GM21515 (cell line): ENCODE measurements at regions not wholly inside any gene's neighbourhood (a gene's known extent, or its start where the extent isn't known, plus 50 kb on each side); places are given as distances from the start of the nearest gene placed in this dataset.
"Not testable (repeated sequence)": the region's sequence is repeated elsewhere in the genome, so short reads cannot be mapped to it uniquely, and the experiment has no call there.

Experiments used
- ATAC-seq: cut with Tn5 transposase; IDR thresholded peaks from one replicate; pipeline ENCODE4 v1.9.1; 2021; ENCODE audit not compliant: unreplicated experiment

DNA sequence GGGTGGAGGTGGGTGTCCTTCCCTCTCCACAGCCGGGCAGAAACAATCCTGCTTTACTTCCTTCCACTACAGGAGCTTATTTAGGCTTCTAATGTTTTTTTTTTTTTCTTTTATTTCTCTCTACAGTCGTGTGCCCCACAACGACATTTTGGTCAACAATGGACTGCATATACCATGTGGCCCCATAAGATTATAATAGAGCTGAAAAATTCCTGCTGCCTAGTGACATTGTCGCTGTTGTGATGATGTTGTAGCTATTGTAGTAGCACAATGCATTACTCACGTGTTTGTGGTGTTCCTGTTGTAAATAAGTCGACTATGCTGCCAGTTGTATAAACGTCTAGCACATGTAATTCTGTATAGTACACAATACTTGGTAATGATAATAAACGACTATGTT, 153.7 kb downstream of the IL20RB start:
- no peak for ATAC-seq

DNA sequence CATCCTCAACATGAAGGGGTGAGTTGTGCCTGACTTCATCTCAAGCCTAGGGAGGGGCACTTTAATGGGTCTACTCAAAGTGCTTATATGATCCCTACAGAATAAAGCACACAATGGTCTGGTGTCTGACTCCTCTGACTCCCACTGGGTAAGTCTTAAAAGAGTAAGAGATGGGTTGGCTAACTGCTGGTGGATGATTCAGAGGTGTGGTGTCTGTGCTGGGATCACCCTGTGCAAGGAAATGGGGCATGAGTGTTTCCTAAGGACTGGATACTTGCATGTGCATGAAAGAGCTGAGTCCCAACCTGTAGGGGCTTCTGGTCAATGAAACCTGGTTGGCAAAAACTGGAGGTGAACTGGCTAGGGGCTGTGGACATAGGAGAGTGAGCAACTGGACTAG, 158.8 kb downstream of the IL20RB start:
- no peak for ATAC-seq

DNA sequence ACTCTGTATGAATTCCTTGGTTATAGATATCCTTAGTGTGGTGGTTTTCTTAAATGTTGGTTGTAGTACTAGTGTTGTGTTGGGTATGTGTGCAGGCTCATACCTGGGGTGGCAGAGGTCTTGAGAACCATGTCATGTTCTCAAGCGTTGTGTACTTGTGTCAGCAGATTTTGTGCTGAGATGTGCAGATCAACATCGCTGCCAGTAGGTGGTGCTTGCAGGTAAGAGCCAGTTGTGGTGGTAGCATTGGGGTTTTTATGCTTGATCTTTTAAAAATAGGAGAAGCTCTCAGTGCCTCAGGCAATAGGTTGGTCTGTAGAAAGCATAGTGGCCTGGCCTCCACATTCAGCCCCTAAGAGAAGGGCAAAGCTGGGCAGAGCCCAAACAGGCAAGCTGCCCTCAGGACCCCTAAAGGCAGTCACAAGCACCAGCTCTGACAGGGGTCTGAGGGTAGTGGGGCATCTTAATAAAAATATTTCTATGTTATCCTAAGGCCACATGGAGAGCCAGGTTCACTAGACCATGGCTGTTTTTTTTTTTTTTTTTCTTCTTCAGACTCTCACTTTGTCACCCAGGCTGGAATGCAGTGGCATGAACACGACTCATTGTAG, 164.0 kb downstream of the IL20RB start:
- peak; percentile 80 for ATAC-seq

DNA sequence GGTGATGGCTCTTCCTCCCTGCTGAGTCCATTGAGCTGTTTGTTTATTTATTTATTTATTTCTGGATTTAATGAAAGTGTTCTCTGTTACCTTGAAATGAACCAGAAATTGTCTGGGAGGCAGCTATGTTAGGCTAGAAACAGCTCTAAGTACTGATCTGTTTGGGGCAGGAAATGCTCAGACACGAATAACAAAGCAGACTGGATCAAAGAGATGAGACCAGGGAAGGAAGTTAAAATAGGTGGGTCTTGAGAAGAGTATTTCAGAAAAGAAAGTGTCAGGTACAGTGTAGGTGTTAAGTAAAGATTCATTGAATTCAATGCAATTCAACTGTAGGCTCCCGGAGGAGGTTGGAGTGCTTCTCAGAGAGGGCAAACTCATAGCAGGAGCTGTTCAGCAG, 173.3 kb downstream of the IL20RB start:
- no peak for ATAC-seq

DNA sequence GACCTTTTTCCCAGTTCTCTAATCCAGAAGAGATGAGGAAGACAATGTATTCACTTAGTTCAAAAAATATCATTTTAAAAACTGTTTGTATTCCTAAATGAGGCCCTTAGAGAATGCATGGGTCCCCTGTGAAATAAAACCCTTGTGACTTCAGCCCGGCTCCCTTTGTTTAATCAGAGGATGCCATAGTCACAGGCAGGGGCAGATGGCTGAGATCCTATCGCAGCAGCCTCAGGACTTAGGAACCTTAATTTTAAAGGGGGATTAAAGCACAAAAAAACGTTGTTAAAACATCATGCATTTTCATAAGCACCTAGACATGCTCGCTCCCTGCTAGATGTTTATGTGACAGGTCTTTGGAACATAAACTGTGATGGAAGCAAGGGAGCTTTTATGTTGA, 176.6 kb downstream of the IL20RB start:
- no peak for ATAC-seq

DNA sequence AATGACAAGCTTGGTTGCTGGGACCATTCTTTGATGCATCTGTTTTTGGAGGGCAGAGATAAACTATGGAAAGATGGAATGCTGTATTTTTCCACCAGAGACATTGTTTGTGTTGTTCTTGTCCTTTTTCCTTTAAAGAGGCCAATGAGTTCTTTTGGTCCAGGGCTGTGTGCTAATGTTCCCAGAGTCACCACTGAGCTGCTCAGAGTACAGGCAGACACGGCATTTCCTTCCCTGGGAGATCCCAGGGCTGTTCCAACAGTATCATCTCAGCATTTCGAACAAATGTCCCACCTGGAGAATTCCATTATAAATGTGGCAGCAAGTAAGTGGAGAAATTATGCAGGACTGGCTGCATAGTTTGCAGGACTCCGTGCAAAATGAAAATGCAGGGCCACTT, 190.6 kb downstream of the IL20RB start:
- no peak for ATAC-seq

DNA sequence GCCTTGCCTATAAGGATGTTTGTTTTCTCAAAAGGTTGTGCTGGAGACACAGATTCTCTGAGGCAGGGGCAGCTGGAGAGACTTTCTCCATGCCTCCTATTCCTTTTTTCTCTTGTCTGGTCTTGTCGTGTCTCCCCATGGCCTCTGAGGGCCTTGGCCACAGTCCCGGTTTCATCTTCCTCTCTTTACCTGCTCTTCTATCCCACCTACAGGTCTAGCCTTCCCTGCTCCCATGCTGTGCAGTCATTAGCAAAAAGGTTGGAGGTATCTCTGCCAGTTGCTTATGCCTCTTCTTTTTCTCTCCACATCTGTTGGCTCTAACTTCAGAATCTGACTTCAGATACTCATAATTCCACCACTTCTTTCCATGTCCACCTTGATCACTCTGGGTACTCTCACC, 191.1 kb downstream of the IL20RB start:
- no peak for ATAC-seq

DNA sequence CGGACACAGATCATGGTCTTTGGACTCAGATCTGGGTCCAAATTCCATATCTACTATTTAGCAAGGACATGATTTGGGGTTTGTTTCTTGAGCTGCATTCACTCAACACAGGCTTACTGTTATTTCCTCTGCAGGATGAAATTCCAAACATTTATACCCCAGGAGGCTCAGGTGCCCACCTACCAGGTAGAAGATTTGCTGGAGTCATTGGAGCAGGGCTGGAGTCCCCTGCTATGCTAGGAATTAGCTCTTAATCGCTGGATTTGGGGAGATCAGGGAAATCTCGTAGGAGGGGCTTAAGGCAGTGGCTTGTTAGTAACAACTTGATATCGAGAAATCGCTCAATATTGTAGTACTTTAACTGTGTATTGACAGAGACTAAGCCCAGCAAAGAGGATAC, 193.0 kb downstream of the IL20RB start:
- ATAC-seq, result no peak

DNA sequence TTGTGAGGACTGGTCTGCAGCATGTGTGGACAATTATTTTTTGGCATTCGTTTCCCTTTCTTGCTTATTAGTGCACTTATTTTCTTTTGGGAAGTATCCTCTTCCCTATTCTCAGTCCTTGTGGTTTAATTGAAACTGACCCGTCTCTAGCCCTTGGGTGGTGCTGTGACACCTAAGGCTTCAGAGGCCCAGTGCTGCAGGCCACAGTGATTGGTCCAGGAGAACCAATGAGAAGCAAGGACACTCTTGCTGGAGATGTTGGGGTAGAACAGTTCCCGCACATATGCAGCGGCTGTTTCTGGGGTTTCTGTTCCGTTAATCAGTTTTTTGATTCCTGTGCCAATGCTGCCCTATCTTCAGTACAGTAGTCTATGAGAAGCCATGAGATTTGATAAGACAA, 195.3 kb downstream of the IL20RB start:
- not testable (repeated sequence) for ATAC-seq

DNA sequence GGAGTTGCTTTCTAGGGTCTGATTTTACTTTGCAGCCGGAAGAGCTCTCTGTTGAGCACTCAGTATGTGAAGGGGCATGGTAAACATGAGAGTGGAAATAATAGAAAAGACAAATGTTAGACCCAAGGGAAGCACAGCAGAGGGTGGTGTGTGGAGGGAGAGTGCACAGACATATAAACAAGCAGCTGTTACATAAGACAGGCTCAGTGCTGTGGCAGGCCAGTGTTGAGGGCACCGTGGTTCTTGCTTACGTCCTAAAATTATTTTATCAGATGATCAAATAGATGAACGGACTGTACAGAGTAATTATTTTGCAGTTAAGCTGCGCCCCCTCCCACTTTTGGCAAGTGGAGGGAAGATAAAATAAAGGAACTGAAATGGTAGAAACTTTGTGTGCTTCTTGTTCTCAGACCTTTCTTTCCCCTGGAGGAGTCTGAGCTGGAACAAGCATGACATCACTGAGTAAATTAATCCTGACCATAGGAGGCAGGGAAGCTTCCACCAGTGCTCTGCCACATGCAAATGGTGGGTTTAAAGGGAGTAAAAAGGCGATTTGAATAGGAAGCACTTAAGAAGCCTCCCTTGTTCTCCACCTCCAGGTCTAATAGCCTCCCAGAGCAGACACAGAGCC, 205.6 kb downstream of the IL20RB start:
- no peak for ATAC-seq

DNA sequence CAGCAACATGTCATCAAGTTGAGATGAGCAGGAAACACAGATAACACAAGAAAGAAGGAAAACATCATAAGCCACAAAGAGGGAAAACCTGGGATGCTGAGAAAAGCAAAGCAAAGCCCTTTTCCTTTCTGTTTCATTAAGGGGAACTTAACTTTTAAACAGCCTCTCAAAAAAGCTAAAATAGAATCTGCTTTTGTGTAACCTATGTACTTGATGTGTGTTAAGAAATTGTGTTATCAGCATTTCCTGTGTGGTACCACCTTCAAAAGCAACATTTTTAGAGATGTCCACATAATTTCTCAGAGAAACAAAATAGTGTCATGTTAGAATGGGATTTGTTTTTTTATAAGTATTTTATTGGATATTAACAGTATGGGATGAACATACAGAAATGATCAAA, 206.2 kb downstream of the IL20RB start:
- ATAC-seq, result no peak

DNA sequence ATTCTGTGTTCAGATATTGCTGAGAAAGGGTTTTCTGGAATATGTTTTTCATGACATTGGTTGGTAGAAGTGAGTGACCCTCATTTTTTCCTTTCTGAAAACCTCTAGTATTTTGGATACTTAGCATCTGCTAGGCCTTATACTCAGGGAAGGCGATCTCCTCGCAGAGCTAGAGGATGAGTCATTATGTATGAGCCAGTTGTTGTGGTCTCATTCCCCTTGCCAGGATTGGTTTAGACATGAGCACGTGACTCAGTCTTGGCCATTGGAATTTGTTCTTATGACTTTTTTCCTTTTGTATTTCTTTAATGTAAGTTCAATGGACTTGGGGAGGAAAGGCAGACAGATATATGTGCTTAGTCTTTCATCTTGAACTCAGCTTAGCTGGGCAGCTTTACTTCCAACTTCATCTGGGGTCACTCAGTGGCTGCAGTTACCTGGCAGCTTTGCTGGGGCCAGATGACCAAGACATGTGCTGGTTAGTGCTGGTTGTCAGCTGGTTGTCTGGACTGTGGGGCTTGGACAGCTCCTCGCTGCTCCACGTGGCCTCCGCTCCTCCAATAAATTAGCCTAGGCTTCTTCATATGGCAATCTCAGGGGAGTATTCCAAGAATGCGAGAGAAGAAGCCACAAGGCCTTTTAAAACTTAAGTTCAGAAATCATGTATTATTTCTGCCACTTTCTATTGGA, 207.5 kb downstream of the IL20RB start:
- no peak for ATAC-seq

DNA sequence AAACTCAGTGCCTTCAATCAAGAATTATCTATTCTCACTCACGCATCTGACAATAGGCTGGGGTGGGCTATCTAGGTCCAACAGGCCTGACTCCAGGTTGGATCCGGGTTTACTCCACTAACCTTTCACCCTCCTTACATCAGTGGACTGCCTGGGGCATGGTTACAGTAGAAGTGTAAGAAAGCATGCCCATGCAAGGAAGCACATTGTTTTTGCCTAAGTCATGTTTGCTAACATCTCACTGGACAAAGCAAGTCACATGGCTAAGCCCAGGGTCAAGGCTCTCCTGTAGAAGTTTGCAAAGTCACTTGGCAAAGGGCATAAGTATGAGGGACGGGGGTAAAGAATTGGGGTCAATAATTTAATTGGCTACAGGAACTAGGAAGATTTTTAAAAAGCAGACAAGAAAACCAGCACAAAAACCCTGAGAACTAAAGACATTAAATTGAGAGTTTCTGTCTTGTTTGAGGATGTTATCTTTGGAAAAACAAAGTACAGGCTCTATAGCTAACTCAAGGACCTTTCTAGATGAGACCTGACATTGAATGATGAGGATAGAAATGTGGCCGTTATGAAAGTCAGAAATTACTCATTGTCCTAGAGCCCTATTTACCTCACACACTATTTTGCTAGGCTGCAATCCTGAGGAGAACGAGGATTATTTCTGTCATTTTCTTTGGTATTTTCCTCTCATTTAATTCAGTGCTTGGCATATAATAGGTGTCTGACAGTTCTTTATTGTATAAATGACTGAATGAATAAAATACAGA, 214.2 kb downstream of the IL20RB start:
- ATAC-seq, result no peak

DNA sequence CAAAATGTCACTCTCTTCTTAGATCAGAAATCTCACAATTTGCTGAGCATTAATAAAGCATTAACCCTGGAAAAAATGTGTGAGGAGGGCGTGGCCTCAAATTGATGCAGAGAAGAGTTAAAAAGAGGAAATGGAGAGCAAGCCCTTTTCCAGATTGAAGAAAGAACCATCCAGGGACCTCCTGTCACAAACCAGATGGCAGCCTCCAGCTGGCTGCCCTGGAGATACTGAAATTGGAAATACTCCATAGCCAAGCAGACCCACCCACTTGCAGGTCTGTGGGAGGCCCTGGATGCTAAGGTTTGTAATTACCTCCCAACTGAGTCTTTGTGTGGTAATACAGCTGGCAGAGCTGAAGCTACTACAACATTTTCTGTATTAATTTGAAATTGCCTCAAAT, 214.9 kb downstream of the IL20RB start:
- no peak for ATAC-seq

DNA sequence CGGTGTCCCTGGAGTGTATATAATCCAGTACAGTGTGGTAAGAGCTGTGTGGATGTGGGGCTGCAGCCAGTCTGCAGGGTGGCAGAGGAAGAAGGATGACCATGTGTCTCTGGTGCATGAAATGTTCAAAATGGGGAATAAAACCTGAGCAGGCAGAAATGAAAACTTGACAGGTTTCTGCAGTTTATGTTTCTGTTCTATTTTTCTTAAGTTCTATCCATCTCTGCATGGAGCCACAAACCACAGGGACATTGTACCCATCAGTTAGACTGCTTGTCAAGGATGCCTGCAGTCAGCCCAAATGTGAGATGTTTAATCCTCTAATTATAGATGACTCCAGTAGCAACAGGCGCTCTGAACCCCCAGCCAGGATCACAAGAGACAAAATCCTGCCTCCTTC, 216.7 kb downstream of the IL20RB start:
- no peak for ATAC-seq

DNA sequence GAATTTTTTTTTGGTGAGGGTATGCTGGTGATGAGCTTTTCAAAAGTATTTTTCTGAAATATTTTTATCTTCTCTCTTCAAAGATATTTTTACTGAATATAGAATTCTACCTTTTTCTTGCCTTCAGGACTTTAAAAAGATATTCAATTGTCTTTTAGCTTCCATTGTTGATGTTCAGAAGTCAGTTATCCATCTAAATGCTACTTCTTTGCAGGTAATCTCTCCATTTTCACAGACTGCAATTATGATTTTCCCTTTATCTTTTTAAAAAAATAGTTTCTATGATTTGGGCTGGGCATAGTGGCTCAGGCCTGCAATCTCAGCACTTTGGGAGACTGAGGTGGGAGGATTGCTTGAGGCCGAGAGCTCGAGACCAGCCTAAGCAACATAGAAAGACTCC, 222.4 kb downstream of the IL20RB start:
- no peak for ATAC-seq

DNA sequence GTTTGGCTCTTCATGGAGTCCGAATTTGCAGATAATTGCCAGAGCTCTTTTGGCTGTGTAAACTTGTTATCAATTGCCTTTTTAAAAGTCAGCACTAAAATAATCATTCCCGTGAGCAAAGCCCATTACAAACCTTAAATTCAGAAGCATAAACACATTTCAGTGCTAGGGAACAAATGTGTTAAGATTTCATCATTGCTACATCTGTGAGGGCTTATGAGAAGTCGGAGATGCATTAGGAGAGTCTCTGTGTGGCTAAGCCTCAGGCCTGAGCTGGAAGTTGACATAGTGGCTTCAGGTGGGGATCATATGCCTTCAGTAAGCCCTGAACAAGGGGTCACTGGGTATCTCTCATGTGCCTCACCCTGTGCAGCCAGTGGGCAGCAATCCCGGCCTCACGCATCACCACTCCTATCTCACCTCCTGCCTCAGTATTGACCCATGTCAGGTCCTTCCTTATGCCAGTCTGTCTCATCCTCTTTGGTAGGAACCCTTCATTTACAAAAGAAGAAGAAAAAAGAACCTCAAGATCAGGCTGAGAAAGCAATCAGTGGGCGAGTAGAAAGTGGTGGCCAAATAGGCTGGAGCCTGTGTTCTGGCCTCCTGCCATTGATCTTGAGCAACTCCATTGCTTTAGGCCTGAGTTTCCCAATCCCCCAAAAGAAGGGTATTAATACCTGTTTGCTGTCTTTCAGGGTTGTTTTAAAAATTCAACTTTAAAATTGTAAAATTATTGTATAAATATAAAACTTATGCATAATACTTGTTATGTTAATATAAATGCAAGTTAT, 233.5 kb downstream of the IL20RB start:
- ATAC-seq, result no peak

DNA sequence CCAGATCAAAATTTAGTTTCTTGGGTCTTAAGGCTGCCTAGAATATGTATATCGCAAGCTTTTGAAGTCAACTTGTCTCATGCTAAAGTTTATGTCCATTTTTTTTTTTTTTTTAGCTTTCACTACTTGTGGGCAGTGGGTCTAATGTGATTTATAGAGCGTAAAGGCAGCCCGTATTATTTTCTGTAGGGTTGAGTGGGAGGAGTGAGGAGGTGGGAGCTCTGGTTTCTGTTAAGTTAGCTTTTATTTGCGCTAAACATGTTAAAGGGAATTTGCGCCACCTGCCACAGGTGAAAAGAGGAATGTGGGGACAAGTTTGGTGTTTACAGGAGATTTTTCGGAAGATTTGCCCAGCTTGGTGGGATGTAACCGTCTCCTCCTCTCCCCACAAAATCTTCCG, 234.2 kb downstream of the IL20RB start:
- no peak for ATAC-seq

DNA sequence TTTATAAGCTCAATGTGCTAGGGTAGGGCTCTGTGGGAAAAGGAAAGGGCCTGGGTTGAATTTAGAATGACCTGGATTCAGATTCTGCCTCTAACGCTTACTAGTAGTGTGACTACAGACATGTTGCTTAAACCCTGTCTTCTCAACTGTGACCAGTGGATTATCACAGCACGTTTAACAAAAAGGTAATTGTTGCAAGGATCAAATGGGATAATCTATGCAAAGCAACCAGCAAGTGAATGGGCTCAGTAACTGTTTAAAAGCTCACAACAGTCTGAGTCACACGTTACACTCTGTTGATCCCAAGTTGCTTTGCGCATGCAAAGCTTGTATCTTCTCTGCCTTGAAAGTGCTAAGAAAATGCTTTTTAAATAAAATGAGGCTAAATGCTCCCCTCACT, 236.5 kb downstream of the IL20RB start:
- no peak for ATAC-seq

DNA sequence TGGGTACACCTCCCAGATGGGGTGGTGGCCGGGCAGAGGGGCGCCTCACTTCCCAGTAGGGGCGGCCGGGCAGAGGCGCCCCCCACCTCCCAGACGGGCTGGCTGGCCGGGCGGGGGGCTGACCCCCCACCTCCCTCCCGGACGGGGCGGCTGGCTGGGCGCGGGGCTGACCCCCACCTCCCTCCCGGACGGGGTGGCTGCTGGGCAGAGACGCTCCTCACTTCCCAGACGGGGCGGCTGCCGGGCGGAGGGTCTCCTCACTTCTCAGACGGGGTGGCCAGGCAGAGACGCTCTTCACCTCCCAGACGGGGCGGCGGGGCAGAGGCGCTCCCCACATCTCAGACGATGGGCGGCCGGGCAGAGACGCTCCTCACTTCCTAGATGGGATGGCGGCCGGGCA, 240.6 kb downstream of the IL20RB start:
- not testable (repeated sequence) for ATAC-seq

DNA sequence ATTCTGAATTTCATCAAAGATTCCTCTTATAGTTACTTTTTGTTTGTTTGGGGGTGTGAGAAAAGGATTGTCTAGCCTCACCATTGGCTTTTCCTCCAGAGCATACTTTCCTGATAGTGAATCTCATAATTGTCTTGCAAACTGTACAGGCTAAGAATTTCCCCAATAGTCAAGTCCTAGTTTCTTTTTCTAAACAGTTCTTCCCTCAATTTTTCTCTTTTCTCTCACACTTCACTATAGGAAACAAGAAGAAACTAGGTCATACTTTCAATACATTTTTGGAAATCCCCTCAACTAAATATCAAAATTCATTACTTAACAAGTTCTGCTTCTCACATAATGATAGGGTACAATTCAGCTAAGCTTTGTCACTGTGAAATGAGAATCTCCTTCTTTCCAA, 241.9 kb downstream of the IL20RB start:
- ATAC-seq, result no peak
